NCI-H1694 (cell line): ENCODE measurements at regions not wholly inside any gene's neighbourhood (a gene's known extent, or its start where the extent isn't known, plus 50 kb on each side); places are given as distances from the start of the nearest gene placed in this dataset.

Source experiments
- DNase-seq: peaks from one replicate; lab custom pipeline; 2025; lab: John Stamatoyannopoulos, UW

- DNase-seq, result no peak
These were observed 187.4 kb upstream of the SH3BP4 start for GRCh38 chr2:234764372-234764771.

GRCh38 chr2:234763002-234763873, 188.6 kb upstream of the SH3BP4 start:
- no peak for DNase-seq

- DNase-seq, result no peak
These were observed 189.9 kb upstream of the SH3BP4 start for GRCh38 chr2:234761910-234762309.

GRCh38 chr2:234754126-234754525, 197.7 kb upstream of the SH3BP4 start:
- no peak for DNase-seq

- DNase-seq, result no peak
These were observed 198.1 kb upstream of the SH3BP4 start for GRCh38 chr2:234753701-234754100.

GRCh38 chr2:234752966-234753365, 198.9 kb upstream of the SH3BP4 start:
- no peak for DNase-seq

- DNase-seq, result no peak
These were observed 200.4 kb upstream of the SH3BP4 start for GRCh38 chr2:234751275-234751973.

- no peak for DNase-seq
These were observed 203.8 kb upstream of the SH3BP4 start for GRCh38 chr2:234747833-234748559.

GRCh38 chr2:234747032-234747431, 204.8 kb upstream of the SH3BP4 start:
- no peak for DNase-seq

GRCh38 chr2:234745347-234745746, 206.5 kb upstream of the SH3BP4 start:
- DNase-seq, result no peak

GRCh38 chr2:234741976-234742375, 209.8 kb upstream of the SH3BP4 start:
- no peak for DNase-seq

GRCh38 chr2:234739061-234739460, 212.8 kb upstream of the SH3BP4 start:
- DNase-seq, result no peak

- DNase-seq, result no peak
These were observed 216.0 kb upstream of the SH3BP4 start for GRCh38 chr2:234735829-234736228.

- no peak for DNase-seq
These were observed 217.8 kb upstream of the SH3BP4 start for GRCh38 chr2:234733795-234734600.

- no peak for DNase-seq
These were observed 218.7 kb upstream of the SH3BP4 start for GRCh38 chr2:234733093-234733489.

GRCh38 chr2:234732404-234733092, 219.3 kb upstream of the SH3BP4 start:
- DNase-seq, result no peak

GRCh38 chr2:234731236-234731635, 220.6 kb upstream of the SH3BP4 start:
- no peak for DNase-seq

GRCh38 chr2:234730066-234730640, 221.7 kb upstream of the SH3BP4 start:
- no peak for DNase-seq

- no peak for DNase-seq
These were observed 226.1 kb upstream of the SH3BP4 start for GRCh38 chr2:234725528-234726264.

GRCh38 chr2:234724850-234725249, 227.0 kb upstream of the SH3BP4 start:
- no peak for DNase-seq
